GM21360 (cell line): ENCODE measurements at regions not wholly inside any gene's neighbourhood (a gene's known extent, or its start where the extent isn't known, plus 50 kb on each side); places are given as distances from the start of the nearest gene placed in this dataset.

Experiments
- ATAC-seq: cut with Tn5 transposase; IDR thresholded peaks from one replicate; pipeline ENCODE4 v1.9.1; 2021; ENCODE audit warnings: mild to moderate bottlenecking, moderate library complexity; ENCODE audit not compliant: unreplicated experiment

GRCh38 chr20:1798982-1799381, 96.2 kb upstream of the SIRPA start:
- no peak for ATAC-seq

GRCh38 chr20:1793821-1794220, 101.4 kb upstream of the SIRPA start:
- no peak for ATAC-seq

GRCh38 chr20:1792274-1792673, 102.9 kb upstream of the SIRPA start:
- ATAC-seq, result no peak

GRCh38 chr20:1790386-1790785, 104.8 kb upstream of the SIRPA start:
- no peak for ATAC-seq

- no peak for ATAC-seq
Measured at GRCh38 chr20:1788044-1788443, 107.2 kb upstream of the SIRPA start.

- no peak for ATAC-seq
Measured at GRCh38 chr20:1786486-1786885, 108.7 kb upstream of the SIRPA start.

GRCh38 chr20:1784586-1784985, 110.6 kb upstream of the SIRPA start:
- ATAC-seq, result no peak

GRCh38 chr20:1783245-1783644, 112.0 kb upstream of the SIRPA start:
- no peak for ATAC-seq

- ATAC-seq, result no peak
Measured at GRCh38 chr20:1782181-1782580, 113.0 kb upstream of the SIRPA start.

- ATAC-seq, result no peak
Measured at GRCh38 chr20:1779567-1779966, 115.6 kb upstream of the SIRPA start.

GRCh38 chr20:1778338-1778737, 116.9 kb upstream of the SIRPA start:
- no peak for ATAC-seq

- ATAC-seq, result no peak
Measured at GRCh38 chr20:1777476-1777820, 117.8 kb upstream of the SIRPA start.

- ATAC-seq, result no peak
Measured at GRCh38 chr20:1776681-1777475, 118.3 kb upstream of the SIRPA start.

- ATAC-seq, result no peak
Measured at GRCh38 chr20:1775117-1775516, 117.5 kb upstream of the SIRPG start.

GRCh38 chr20:1774479-1774878, 116.9 kb upstream of the SIRPG start:
- ATAC-seq, result no peak

GRCh38 chr20:1773816-1774215, 116.2 kb upstream of the SIRPG start:
- no peak for ATAC-seq

- no peak for ATAC-seq
Measured at GRCh38 chr20:1769491-1769890, 111.9 kb upstream of the SIRPG start.

GRCh38 chr20:1766731-1767130, 109.2 kb upstream of the SIRPG start:
- ATAC-seq, result no peak

GRCh38 chr20:1764136-1765033, 106.8 kb upstream of the SIRPG start:
- ATAC-seq, result no peak

- no peak for ATAC-seq
Measured at GRCh38 chr20:1761598-1761997, 104.0 kb upstream of the SIRPG start.

- ATAC-seq, result no peak
Measured at GRCh38 chr20:1761116-1761515, 103.5 kb upstream of the SIRPG start.

GRCh38 chr20:1758765-1759164, 101.2 kb upstream of the SIRPG start:
- ATAC-seq, result no peak
